ENCODE measurements at regions not wholly inside any gene's neighbourhood (a gene's known extent, or its start where the extent isn't known, plus 50 kb on each side); places are given as distances from the start of the nearest gene placed in this dataset.

DNA sequence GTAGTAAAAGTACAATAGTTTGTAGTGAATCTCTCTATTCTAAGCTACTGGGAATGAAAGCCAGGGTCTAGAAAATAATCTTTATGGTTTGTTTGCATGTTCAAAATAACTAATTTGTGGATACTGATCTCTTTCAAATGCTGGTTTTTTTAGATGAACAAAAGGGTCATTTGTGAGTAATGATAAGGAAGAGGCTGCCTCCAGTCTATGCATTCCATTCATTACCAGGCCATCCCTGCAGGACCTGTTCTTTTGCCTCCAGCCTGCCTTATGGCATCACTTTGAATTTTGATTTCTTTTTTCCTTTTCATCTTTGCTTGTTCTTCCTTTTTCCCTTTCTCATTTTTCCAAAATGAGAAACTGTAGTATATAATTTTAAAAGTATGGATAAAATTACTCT, 312.3 kb downstream of the CWC27 start:
- Histone ChIP-seq H2AFZ (ENCODE audit: low read length) (no peak overlapping the region), H3K4me2 (ENCODE audit: low read length) (no peak overlapping the region), H3K9me2 (ENCODE audit: insufficient read depth, low read length) (no peaks in the 10 kb centered on the region), H3K79me2 (ENCODE audit: insufficient read depth, low read depth, low read length) (no peaks in the 10 kb centered on the region), H3K4me3 (ENCODE audit: low read depth, low read length, poor library complexity, severe bottlenecking) (no peak overlapping the region), H4K20me1 (ENCODE audit: insufficient read depth, low read length) (no peaks in the 10 kb centered on the region), H3K9me3 (ENCODE audit: low read length) (no peaks in the 10 kb centered on the region), H3K36me3 (ENCODE audit: insufficient read depth, low read length) (no peaks in the 10 kb centered on the region), H3K27ac (ENCODE audit: low read depth, low read length, poor library complexity, severe bottlenecking) (no peak overlapping the region), H3K4me1 (ENCODE audit: insufficient read depth, low read length, poor library complexity, severe bottlenecking) (peaks cover 24% of the 10 kb centered on the region)
- no TSS peak for BruUV-seq (replicated peaks)
- no peak for DNase-seq (ENCODE audit: low spot score)
- CTCF ChIA-PET (ENCODE audit: unreplicated experiment): no interaction called here
- intact Hi-C loops (cut with micrococcal nuclease; ENCODE audit: unreplicated experiment): no loop called here
- TF ChIP-seq CTCF (conservative IDR thresholded peaks at IDR 0.05; ENCODE audit: low read length): no peak
- no peak for TF ChIP-seq EZH2phosphoT487 (IDR thresholded peaks at IDR 0.05; ENCODE audit: borderline replicate concordance, low read depth, low read length)
- POLR2A ChIA-PET: interaction anchor here (0.6 to 0.7 kb wide), 2 partner anchors 125 to 401 kb away, joined by 3 read pairs; partner anchors contain the start of gene ADAMTS6

- POLR2A ChIA-PET: interaction anchor here (0.9 to 1.5 kb wide), 3 partner anchors 11 to 16 kb away, joined by 3 to 4 read pairs (median 3); no protein-coding TSS in a partner anchor
- Histone ChIP-seq H3K9me3 (ENCODE audit: low read length) (no peaks in the 10 kb centered on the region), H3K27ac (ENCODE audit: low read depth, low read length, poor library complexity, severe bottlenecking) (no peak overlapping the region), H3K36me3 (ENCODE audit: insufficient read depth, low read length) (no peaks in the 10 kb centered on the region), H3K4me2 (ENCODE audit: low read length) (no peak overlapping the region), H4K20me1 (ENCODE audit: insufficient read depth, low read length) (no peaks in the 10 kb centered on the region), H3K9me2 (ENCODE audit: insufficient read depth, low read length) (no peaks in the 10 kb centered on the region), H2AFZ (ENCODE audit: low read length) (no peak overlapping the region), H3K4me1 (ENCODE audit: insufficient read depth, low read length, poor library complexity, severe bottlenecking) (peaks cover under 1% of the 10 kb centered on the region), H3K4me3 (ENCODE audit: low read depth, low read length, poor library complexity, severe bottlenecking) (no peak overlapping the region), H3K79me2 (ENCODE audit: insufficient read depth, low read depth, low read length) (no peaks in the 10 kb centered on the region)
- intact Hi-C loops (cut with micrococcal nuclease; ENCODE audit: unreplicated experiment): no loop called here
- TF ChIP-seq CTCF (conservative IDR thresholded peaks at IDR 0.05; ENCODE audit: low read length) (no peak), EZH2phosphoT487 (IDR thresholded peaks at IDR 0.05; ENCODE audit: borderline replicate concordance, low read depth, low read length) (no peak)
- no TSS peak for BruUV-seq (replicated peaks)
- DNase-seq (ENCODE audit: low spot score): no peak
- CTCF ChIA-PET (ENCODE audit: unreplicated experiment): no interaction called here
These were observed 316.2 kb downstream of the CWC27 start for GRCh38 chr5:65084795-65085515.

GRCh38 chr5:65085516-65085850, 316.8 kb downstream of the CWC27 start:
- no peaks in the 10 kb centered on the region for H3K9me3 ChIP-seq (ENCODE audit: low read length)
- no TSS peak for BruUV-seq (replicated peaks)
- DNase-seq (ENCODE audit: low spot score): no peak
- TF ChIP-seq EZH2phosphoT487 (IDR thresholded peaks at IDR 0.05; ENCODE audit: borderline replicate concordance, low read depth, low read length) (no peak), CTCF (conservative IDR thresholded peaks at IDR 0.05; ENCODE audit: low read length) (no peak)
- intact Hi-C loops (cut with micrococcal nuclease; ENCODE audit: unreplicated experiment): no loop called here
- no peak overlapping the region for H3K4me2 ChIP-seq (ENCODE audit: low read length)
- no peaks in the 10 kb centered on the region for H3K9me2 ChIP-seq (ENCODE audit: insufficient read depth, low read length)
- H4K20me1 ChIP-seq (ENCODE audit: insufficient read depth, low read length): no peaks in the 10 kb centered on the region
- ChIA-PET CTCF (ENCODE audit: unreplicated experiment) (no interaction called here), POLR2A (interaction anchor here (0.9 to 1.5 kb wide), 3 partner anchors 11 to 16 kb away, joined by 3 to 4 read pairs (median 3); no protein-coding TSS in a partner anchor)
- H3K27ac ChIP-seq (ENCODE audit: low read depth, low read length, poor library complexity, severe bottlenecking): no peak overlapping the region
- no peaks in the 10 kb centered on the region for H3K79me2 ChIP-seq (ENCODE audit: insufficient read depth, low read depth, low read length)
- H3K4me3 ChIP-seq (ENCODE audit: low read depth, low read length, poor library complexity, severe bottlenecking): no peak overlapping the region
- no peaks in the 10 kb centered on the region for H3K36me3 ChIP-seq (ENCODE audit: insufficient read depth, low read length)
- no peaks in the 10 kb centered on the region for H3K4me1 ChIP-seq (ENCODE audit: insufficient read depth, low read length, poor library complexity, severe bottlenecking)
- H2AFZ ChIP-seq (ENCODE audit: low read length): no peak overlapping the region
